Prostate gland (tissue), 2 donors: ENCODE measurements at regions not wholly inside any gene's neighbourhood (a gene's known extent, or its start where the extent isn't known, plus 50 kb on each side); places are given as distances from the start of the nearest gene placed in this dataset.

Source experiments
- DNase-seq: peaks from one replicate; pipeline ENCODE4 v3.0.0-alpha.2; 2019; ENCODE audit warnings: low spot score
- H3K27ac ChIP-seq, 2 donors: fragments of 200-600 bp; sonication (generic); 2 replicates each; pipeline ENCODE4 v1.5.1; 2017 to 2019
- H3K27me3 ChIP-seq: fragments of 200-600 bp; sonication (generic); replicated peaks from 2 replicates; pipeline ENCODE4 v1.5.1; 2019; ENCODE audit not compliant: insufficient read depth
- H3K36me3 ChIP-seq, 2 donors: fragments of 200-600 bp; sonication (generic); 1 replicate in 1 of 2; 2 replicates in 1 of 2; pipeline versions ENCODE4 v1.5.1 to v1.8.1; 2017 to 2019
- H3K4me1 ChIP-seq: fragments of 200-600 bp; sonication (generic); replicated peaks from 2 replicates; pipeline ENCODE4 v1.5.1; 2019
- H3K4me3 ChIP-seq, 2 donors: fragments of 200-600 bp; sonication (generic); 2 replicates each; pipeline ENCODE4 v1.5.1; 2017 to 2019
- H3K9me3 ChIP-seq: fragments of 200-600 bp; sonication (generic); 2 replicates; pipeline ENCODE4 v1.5.1; 2017
- CTCF ChIP-seq, 4 experiments: fragments of 200-600 bp in 2 of 4; fragments of 450-650 bp in 2 of 4; sonication (generic) in 2 of 4; IDR thresholded peaks; 1 replicate in 3 of 4; 2 replicates in 1 of 4; pipeline ENCODE4 v1.5.1; 2016 to 2019; ENCODE audit warnings: antibody characterized with exemption in 4 of 4, mild to moderate bottlenecking in 2 of 4, moderate library complexity in 2 of 4
- POLR2A ChIP-seq: fragments of 450-650 bp; IDR thresholded peaks from one replicate; pipeline ENCODE4 v1.6.1; 2016; ENCODE audit warnings: antibody characterized with exemption, mild to moderate bottlenecking
- POLR2AphosphoS5 ChIP-seq: sonication (generic); formaldehyde crosslinking; IDR thresholded peaks from one replicate; pipeline ENCODE4 v1.6.1; 2017; ENCODE audit warnings: antibody characterized with exemption
- whole genome bisulfite sequencing: methylation state at CpG from one replicate; pipeline ENCODE4 v1.1.5; 2018; 5-methylcytosine and 5-hydroxymethylcytosine counted together
- intact Hi-C: fragments of 100-400 bp; cut with DNase I; formaldehyde crosslinking; loops from one replicate; pipeline ENCODE4 v1.14.2; 2022

- Histone ChIP-seq H3K27ac (no peak overlapping the region), H3K4me1 (no peaks in the 10 kb centered on the region), H3K4me3 (no peak overlapping the region), H3K9me3 (no peaks in the 10 kb centered on the region), H3K27me3 (no peaks in the 10 kb centered on the region), H3K36me3 (no peaks in the 10 kb centered on the region)
- DNase-seq, result no peak
- intact Hi-C loops, result no loop called here
- 87% methylated on average over 1 of the region's 1 CpG for WGBS
- no peak for TF ChIP-seq CTCF (IDR thresholded peaks at IDR 0.05)
- TF ChIP-seq POLR2A, result no peak
- no peak for TF ChIP-seq POLR2AphosphoS5
These were observed 88.6 kb upstream of the MYCBP2 start for GRCh38 chr13:77415253-77416071.

GRCh38 chr13:77412860-77413259, 86.0 kb upstream of the MYCBP2 start:
- WGBS, result 80% methylated on average over 2 of the region's 2 CpGs
- Histone ChIP-seq H3K27ac (no peak overlapping the region), H3K27me3 (no peaks in the 10 kb centered on the region), H3K9me3 (no peaks in the 10 kb centered on the region), H3K36me3 (no peaks in the 10 kb centered on the region), H3K4me3 (no peak overlapping the region), H3K4me1 (no peaks in the 10 kb centered on the region)
- intact Hi-C loops, result no loop called here
- DNase-seq, result no peak
- TF ChIP-seq POLR2A (no peak), POLR2AphosphoS5 (no peak), CTCF (IDR thresholded peaks at IDR 0.05) (no peak)

- no peaks in the 10 kb centered on the region for H3K4me1 ChIP-seq
- TF ChIP-seq POLR2A, result no peak
- H3K4me3 ChIP-seq, result no peak overlapping the region
- no peak overlapping the region for H3K27ac ChIP-seq
- intact Hi-C loops, result no loop called here
- DNase-seq, result no peak
- H3K9me3 ChIP-seq, result no peaks in the 10 kb centered on the region
- WGBS, result 77% methylated on average over 3 of the region's 3 CpGs
- no peaks in the 10 kb centered on the region for H3K36me3 ChIP-seq
- no peaks in the 10 kb centered on the region for H3K27me3 ChIP-seq
These were observed 85.3 kb upstream of the MYCBP2 start for GRCh38 chr13:77412116-77412635.

- TF ChIP-seq POLR2AphosphoS5 (no peak), CTCF (IDR thresholded peaks at IDR 0.05) (no peak), POLR2A (no peak)
- Histone ChIP-seq H3K9me3 (no peaks in the 10 kb centered on the region), H3K27me3 (no peaks in the 10 kb centered on the region), H3K4me3 (no peak overlapping the region), H3K36me3 (no peaks in the 10 kb centered on the region), H3K27ac (no peak overlapping the region), H3K4me1 (no peaks in the 10 kb centered on the region)
- no peak for DNase-seq
- 91% methylated on average over 2 of the region's 2 CpGs for WGBS
- intact Hi-C loops, result no loop called here
These were observed 82.5 kb upstream of the MYCBP2 start for GRCh38 chr13:77409412-77409811.

DNA sequence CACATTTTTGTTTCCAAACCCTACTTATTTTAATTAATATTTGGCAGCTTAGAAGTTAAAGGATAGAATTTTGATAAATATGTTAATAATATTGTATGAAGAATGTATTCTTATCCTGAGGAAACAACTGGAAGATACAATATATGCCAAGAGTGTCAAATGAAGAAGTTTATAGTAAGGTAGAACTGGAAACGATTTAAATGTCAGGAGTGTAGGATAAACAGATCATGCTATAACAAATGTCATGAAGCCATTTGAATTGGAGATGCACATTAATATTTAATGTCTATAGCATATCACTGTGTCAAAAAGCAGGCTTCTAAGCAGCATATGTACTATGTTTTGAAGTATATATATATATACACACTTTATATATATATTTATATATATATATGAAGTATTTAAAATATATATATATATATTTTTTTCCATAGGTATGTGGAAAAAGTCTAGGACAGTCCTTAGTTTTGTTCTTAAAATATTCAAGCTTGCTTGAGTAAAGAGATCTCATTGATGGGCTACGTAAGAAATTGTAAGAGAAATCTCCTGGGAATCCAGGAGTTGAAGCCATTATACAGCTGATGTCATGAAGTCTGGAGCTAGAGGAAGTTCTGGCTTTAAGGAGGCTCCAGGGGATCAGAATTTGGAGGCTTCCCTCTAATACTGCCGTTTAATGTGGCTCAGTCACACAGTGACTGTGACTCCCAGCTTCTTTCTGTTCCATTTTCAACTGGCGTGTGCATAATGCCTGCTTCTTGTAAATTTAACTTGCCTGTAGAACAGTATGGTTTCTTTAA, 79.9 kb upstream of the MYCBP2 start:
- Histone ChIP-seq H3K27me3 (no peaks in the 10 kb centered on the region), H3K4me3 (no peak overlapping the region), H3K4me1 (no peaks in the 10 kb centered on the region), H3K9me3 (no peaks in the 10 kb centered on the region), H3K36me3 (no peaks in the 10 kb centered on the region), H3K27ac (no peak overlapping the region)
- intact Hi-C loops, result no loop called here
- TF ChIP-seq POLR2A, result no peak
- no peak for TF ChIP-seq POLR2AphosphoS5
- TF ChIP-seq CTCF (IDR thresholded peaks at IDR 0.05), result no peak
- WGBS, result 87% methylated on average over 4 of the region's 4 CpGs
- DNase-seq, result no peak
